ENCODE measurements at regions not wholly inside any gene's neighbourhood (a gene's known extent, or its start where the extent isn't known, plus 50 kb on each side); places are given as distances from the start of the nearest gene placed in this dataset.

- Histone ChIP-seq H3K27ac (ENCODE audit: insufficient read depth, low read length) (no peak overlapping the region), H3K9me3 (ENCODE audit: control insufficient read depth, insufficient read depth, low read depth, low read length) (no peaks in the 10 kb centered on the region), H4K20me1 (ENCODE audit: control insufficient read depth, extremely low read depth, insufficient read depth, low read length) (no peaks in the 10 kb centered on the region), H3K27me3 (ENCODE audit: control insufficient read depth, insufficient read depth, low read length) (no peaks in the 10 kb centered on the region), H2AFZ (ENCODE audit: low read length) (no peak overlapping the region), H3K4me3 (replicated peaks in 1 of 4; ENCODE audit: control extremely low read depth in 1 of 4, insufficient read depth in 1 of 4, low read depth in 3 of 4, low read length in 4 of 4) (no peak overlapping the region), H3K4me1 (ENCODE audit: control insufficient read depth, extremely low read depth, insufficient read depth, low read length) (no peaks in the 10 kb centered on the region), H3K79me2 (ENCODE audit: control insufficient read depth, insufficient read depth, low read length) (no peaks in the 10 kb centered on the region), H3K9ac (ENCODE audit: insufficient read depth, low read length) (no peak overlapping the region), H3K4me2 (ENCODE audit: extremely low read depth, insufficient read depth, low read length) (no peak overlapping the region), H3K36me3 (ENCODE audit: control insufficient read depth, insufficient read depth, low read length) (no peaks in the 10 kb centered on the region)
- TF ChIP-seq EZH2 (IDR thresholded peaks at IDR 0.05; ENCODE audit: low read length, missing control alignments): no peak
- no peak for TF ChIP-seq CTCF (conservative IDR thresholded peaks at IDR 0.05 in 1 of 2, IDR thresholded peaks at IDR 0.05 in 1 of 2; ENCODE audit: low read depth in 1 of 2, low read length in 2 of 2)
- DNase-seq (ENCODE audit: low read depth in 2 of 2): no peak
These were observed 225.2 kb downstream of the HAPSTR1 start for GRCh38 chr16:9316615-9317014.

GRCh38 chr16:9318764-9319163, 227.3 kb downstream of the HAPSTR1 start:
- Histone ChIP-seq H3K79me2 (ENCODE audit: control insufficient read depth, insufficient read depth, low read length) (no peaks in the 10 kb centered on the region), H3K27me3 (ENCODE audit: control insufficient read depth, insufficient read depth, low read length) (no peaks in the 10 kb centered on the region), H3K27ac (ENCODE audit: insufficient read depth, low read length) (no peak overlapping the region), H3K4me2 (ENCODE audit: extremely low read depth, insufficient read depth, low read length) (no peak overlapping the region), H3K9ac (ENCODE audit: insufficient read depth, low read length) (no peak overlapping the region), H2AFZ (ENCODE audit: low read length) (no peak overlapping the region), H3K36me3 (ENCODE audit: control insufficient read depth, insufficient read depth, low read length) (no peaks in the 10 kb centered on the region), H3K4me3 (replicated peaks in 1 of 4; ENCODE audit: control extremely low read depth in 1 of 4, insufficient read depth in 1 of 4, low read depth in 3 of 4, low read length in 4 of 4) (no peak overlapping the region), H3K4me1 (ENCODE audit: control insufficient read depth, extremely low read depth, insufficient read depth, low read length) (no peaks in the 10 kb centered on the region), H3K9me3 (ENCODE audit: control insufficient read depth, insufficient read depth, low read depth, low read length) (no peaks in the 10 kb centered on the region), H4K20me1 (ENCODE audit: control insufficient read depth, extremely low read depth, insufficient read depth, low read length) (no peaks in the 10 kb centered on the region)
- TF ChIP-seq CTCF (conservative IDR thresholded peaks at IDR 0.05 in 1 of 2, IDR thresholded peaks at IDR 0.05 in 1 of 2; ENCODE audit: low read depth in 1 of 2, low read length in 2 of 2) (no peak), EZH2 (IDR thresholded peaks at IDR 0.05; ENCODE audit: low read length, missing control alignments) (no peak)
- no peak for DNase-seq (ENCODE audit: low read depth in 2 of 2)

GRCh38 chr16:9322769-9323168, 231.3 kb downstream of the HAPSTR1 start:
- no peak overlapping the region for H3K4me2 ChIP-seq (ENCODE audit: extremely low read depth, insufficient read depth, low read length)
- no peaks in the 10 kb centered on the region for H3K36me3 ChIP-seq (ENCODE audit: control insufficient read depth, insufficient read depth, low read length)
- H3K27me3 ChIP-seq (ENCODE audit: control insufficient read depth, insufficient read depth, low read length): no peaks in the 10 kb centered on the region
- TF ChIP-seq CTCF (conservative IDR thresholded peaks at IDR 0.05 in 1 of 2, IDR thresholded peaks at IDR 0.05 in 1 of 2; ENCODE audit: low read depth in 1 of 2, low read length in 2 of 2) (no peak), EZH2 (IDR thresholded peaks at IDR 0.05; ENCODE audit: low read length, missing control alignments) (no peak)
- no peak overlapping the region for H3K9ac ChIP-seq (ENCODE audit: insufficient read depth, low read length)
- no peak overlapping the region for H2AFZ ChIP-seq (ENCODE audit: low read length)
- no peaks in the 10 kb centered on the region for H3K4me1 ChIP-seq (ENCODE audit: control insufficient read depth, extremely low read depth, insufficient read depth, low read length)
- no peaks in the 10 kb centered on the region for H3K9me3 ChIP-seq (ENCODE audit: control insufficient read depth, insufficient read depth, low read depth, low read length)
- no peaks in the 10 kb centered on the region for H4K20me1 ChIP-seq (ENCODE audit: control insufficient read depth, extremely low read depth, insufficient read depth, low read length)
- H3K4me3 ChIP-seq (replicated peaks in 1 of 4; ENCODE audit: control extremely low read depth in 1 of 4, insufficient read depth in 1 of 4, low read depth in 3 of 4, low read length in 4 of 4): no peak overlapping the region
- no peaks in the 10 kb centered on the region for H3K79me2 ChIP-seq (ENCODE audit: control insufficient read depth, insufficient read depth, low read length)
- no peak overlapping the region for H3K27ac ChIP-seq (ENCODE audit: insufficient read depth, low read length)
- no peak for DNase-seq (ENCODE audit: low read depth in 2 of 2)

Data from fibroblast of lung (primary cell).